Upper lobe of left lung (tissue), 4 donors: ENCODE measurements at regions not wholly inside any gene's neighbourhood (a gene's known extent, or its start where the extent isn't known, plus 50 kb on each side); places are given as distances from the start of the nearest gene placed in this dataset.

Experiments used
- CTCF ChIP-seq, 6 experiments: fragments of 450-650 bp in 4 of 6; fragments of 200-600 bp in 2 of 6; sonication (generic) in 2 of 6; IDR thresholded peaks; one replicate each; pipeline ENCODE4 v1.5.1; 2016 to 2019; ENCODE audit warnings: antibody characterized with exemption in 6 of 6
- POLR2AphosphoS5 ChIP-seq, 2 donors: sonication (generic); formaldehyde crosslinking; IDR thresholded peaks; one replicate each; pipeline ENCODE4 v1.5.1; 2017; ENCODE audit warnings: antibody characterized with exemption in 2 of 2

- no peak for TF ChIP-seq CTCF (IDR thresholded peaks at IDR 0.05)
- TF ChIP-seq POLR2AphosphoS5 (IDR thresholded peaks at IDR 0.05) = no peak
Observed at GRCh38 chr10:129098517-129098916, 368.5 kb upstream of the MGMT start.
